WTC11 (cell line): ENCODE measurements at regions not wholly inside any gene's neighbourhood (a gene's known extent, or its start where the extent isn't known, plus 50 kb on each side); places are given as distances from the start of the nearest gene placed in this dataset.

Experiments used
- ATAC-seq: fragments of 200-7000 bp; cut with Tn5 transposase; 2 replicates; pipeline ENCODE4 v1.10.0; 2021; ENCODE audit warnings: mild to moderate bottlenecking, moderate library complexity
- CTCF ChIA-PET: fragments of 300-600 bp; sonication (Branson Sonifier 250); formaldehyde crosslinking; loops from one replicate; lab custom pipeline; 2021; ENCODE audit warnings: antibody characterized with exemption; lab: Charles Lee
- POLR2A ChIA-PET: fragments of 350-600 bp; sonication (Branson Sonifier 250); formaldehyde crosslinking; loops from one replicate; lab custom pipeline; 2021; ENCODE audit warnings: antibody characterized with exemption; lab: Charles Lee
- DNase-seq: peaks from one replicate; pipeline ENCODE4 v3.0.0; 2021; ENCODE audit warnings: low spot score
- H3K27ac Mint-ChIP-seq: 2 replicates; pipeline ENCODE4 v1.8.0; 2021; ENCODE audit warnings: mixed read lengths
- H3K27me3 Mint-ChIP-seq: 2 replicates; pipeline ENCODE4 v1.8.0; 2021; ENCODE audit warnings: low read depth, mild to moderate bottlenecking, moderate library complexity, mixed read lengths
- H3K36me3 Mint-ChIP-seq: 2 replicates; pipeline ENCODE4 v1.8.0; 2021; ENCODE audit warnings: mixed read lengths
- H3K4me1 Mint-ChIP-seq: 2 replicates; pipeline ENCODE4 v1.8.0; 2022; ENCODE audit warnings: mixed read lengths
- H3K4me3 Mint-ChIP-seq: 2 replicates; pipeline ENCODE4 v1.8.0; 2021; ENCODE audit warnings: mild to moderate bottlenecking, moderate library complexity, mixed read lengths
- H3K9me3 Mint-ChIP-seq: 2 replicates; pipeline ENCODE4 v1.8.0; 2021; ENCODE audit warnings: mixed read lengths
- GRHL2 ChIP-seq: fragments of 250-450 bp; sonication (Bioruptor Pico); IDR thresholded peaks from 2 replicates; pipeline ENCODE4 v1.8.0; 2022; ENCODE audit warnings: mild to moderate bottlenecking, moderate library complexity; ENCODE audit not compliant: insufficient replicate concordance, severe bottlenecking
- NR1H2 ChIP-seq: sonication (generic); formaldehyde crosslinking; IDR thresholded peaks from 2 replicates; pipeline ENCODE4 v1.9.0; 2021; ENCODE audit warnings: mild to moderate bottlenecking, moderate library complexity, missing genetic modification reagents
- SMAD3 ChIP-seq: sonication (generic); formaldehyde crosslinking; IDR thresholded peaks from 2 replicates; pipeline ENCODE4 v1.8.0; 2022; ENCODE audit warnings: missing genetic modification reagents, mild to moderate bottlenecking, borderline replicate concordance
- TCF7 ChIP-seq: sonication (generic); formaldehyde crosslinking; IDR thresholded peaks from 2 replicates; pipeline ENCODE4 v1.8.0; 2022; ENCODE audit warnings: mild to moderate bottlenecking, low read depth, missing genetic modification reagents, moderate library complexity
- TF ChIP-seq, protein P1 (sequence below): sonication (generic); formaldehyde crosslinking; IDR thresholded peaks from 2 replicates; pipeline ENCODE4 v1.8.1; 2023; ENCODE audit warnings: mild to moderate bottlenecking, missing genetic modification reagents
- TF ChIP-seq, protein P2 (sequence below): sonication (generic); formaldehyde crosslinking; IDR thresholded peaks from 2 replicates; pipeline ENCODE4 v1.8.0; 2022; ENCODE audit warnings: mild to moderate bottlenecking, missing genetic modification reagents
- TF ChIP-seq, protein P3 (sequence below): sonication (generic); formaldehyde crosslinking; conservative IDR thresholded peaks from 2 replicates; pipeline ENCODE4 v1.8.1; 2023; ENCODE audit warnings: mild to moderate bottlenecking, low read depth, missing genetic modification reagents, moderate library complexity
- TF ChIP-seq, protein P4 (sequence below): sonication (generic); formaldehyde crosslinking; IDR thresholded peaks from 2 replicates; pipeline ENCODE4 v1.8.0; 2023; ENCODE audit warnings: missing genetic modification reagents
- TF ChIP-seq, protein P5 (sequence below): sonication (generic); formaldehyde crosslinking; IDR thresholded peaks from 2 replicates; pipeline ENCODE4 v1.8.0; 2023; ENCODE audit warnings: missing genetic modification reagents, mild to moderate bottlenecking, borderline replicate concordance
- TF ChIP-seq, protein P6 (sequence below): sonication (generic); formaldehyde crosslinking; IDR thresholded peaks from 2 replicates; pipeline ENCODE4 v1.8.1; 2022; ENCODE audit warnings: missing genetic modification reagents, borderline replicate concordance
- TF ChIP-seq, protein P7 (sequence below): fragments of 250-450 bp; sonication (Bioruptor Pico); IDR thresholded peaks from 2 replicates; pipeline ENCODE4 v1.8.0; 2021; ENCODE audit warnings: mild to moderate bottlenecking

DNA sequence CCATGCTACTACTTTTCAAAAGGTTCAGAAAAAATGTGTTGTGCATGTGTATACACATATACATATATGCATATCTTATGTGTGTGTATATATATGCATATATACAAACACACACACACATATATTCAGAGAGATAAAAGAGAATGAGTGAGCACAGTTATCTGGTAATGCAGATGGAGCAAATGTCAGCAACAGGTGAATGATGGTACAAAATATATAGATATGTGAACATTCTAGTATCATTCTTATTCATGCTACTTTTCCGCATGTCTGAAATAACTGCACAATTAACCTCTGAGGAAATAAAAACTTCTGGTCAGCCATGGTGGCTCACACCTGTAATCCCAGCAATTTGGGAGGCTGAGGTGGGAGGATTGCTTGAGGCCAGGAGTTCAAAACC is 222.6 kb upstream of the NANOGP8 start (continued):
- TF ChIP-seq, protein P1, sequence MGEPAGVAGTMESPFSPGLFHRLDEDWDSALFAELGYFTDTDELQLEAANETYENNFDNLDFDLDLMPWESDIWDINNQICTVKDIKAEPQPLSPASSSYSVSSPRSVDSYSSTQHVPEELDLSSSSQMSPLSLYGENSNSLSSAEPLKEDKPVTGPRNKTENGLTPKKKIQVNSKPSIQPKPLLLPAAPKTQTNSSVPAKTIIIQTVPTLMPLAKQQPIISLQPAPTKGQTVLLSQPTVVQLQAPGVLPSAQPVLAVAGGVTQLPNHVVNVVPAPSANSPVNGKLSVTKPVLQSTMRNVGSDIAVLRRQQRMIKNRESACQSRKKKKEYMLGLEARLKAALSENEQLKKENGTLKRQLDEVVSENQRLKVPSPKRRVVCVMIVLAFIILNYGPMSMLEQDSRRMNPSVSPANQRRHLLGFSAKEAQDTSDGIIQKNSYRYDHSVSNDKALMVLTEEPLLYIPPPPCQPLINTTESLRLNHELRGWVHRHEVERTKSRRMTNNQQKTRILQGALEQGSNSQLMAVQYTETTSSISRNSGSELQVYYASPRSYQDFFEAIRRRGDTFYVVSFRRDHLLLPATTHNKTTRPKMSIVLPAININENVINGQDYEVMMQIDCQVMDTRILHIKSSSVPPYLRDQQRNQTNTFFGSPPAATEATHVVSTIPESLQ, result no peak
- TF ChIP-seq GRHL2 (CRISPR knock-in tag), result no peak
- TF ChIP-seq, protein P2, sequence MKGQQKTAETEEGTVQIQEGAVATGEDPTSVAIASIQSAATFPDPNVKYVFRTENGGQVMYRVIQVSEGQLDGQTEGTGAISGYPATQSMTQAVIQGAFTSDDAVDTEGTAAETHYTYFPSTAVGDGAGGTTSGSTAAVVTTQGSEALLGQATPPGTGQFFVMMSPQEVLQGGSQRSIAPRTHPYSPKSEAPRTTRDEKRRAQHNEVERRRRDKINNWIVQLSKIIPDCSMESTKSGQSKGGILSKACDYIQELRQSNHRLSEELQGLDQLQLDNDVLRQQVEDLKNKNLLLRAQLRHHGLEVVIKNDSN (CRISPR knock-in tag), result no peak

DNA sequence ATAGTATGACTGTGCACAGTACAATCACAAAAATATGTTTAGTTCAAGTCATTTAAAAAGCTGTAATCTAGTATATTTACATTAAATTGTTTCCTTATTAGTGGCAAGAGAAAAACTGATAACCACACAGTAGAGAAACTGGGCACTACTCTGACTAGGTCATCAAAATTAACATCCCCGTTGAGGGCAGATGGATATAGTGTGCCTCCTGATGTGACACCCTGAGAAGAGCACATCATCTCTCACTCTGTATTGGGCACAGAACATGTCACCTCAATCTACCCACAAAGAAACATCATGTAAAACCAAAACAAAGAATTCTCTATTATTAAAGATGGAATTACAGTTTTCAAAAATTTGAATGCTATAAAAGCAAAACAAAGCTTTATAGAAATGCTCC is 221.9 kb upstream of the NANOGP8 start:
- Mint-ChIP-seq H3K36me3 (no peaks in the 10 kb centered on the region), H3K27ac (no peak overlapping the region), H3K4me3 (no peak overlapping the region)
- DNase-seq (no peak), ATAC-seq (no peak)
- CTCF ChIA-PET, result no interaction called here
- TF ChIP-seq, protein P3, sequence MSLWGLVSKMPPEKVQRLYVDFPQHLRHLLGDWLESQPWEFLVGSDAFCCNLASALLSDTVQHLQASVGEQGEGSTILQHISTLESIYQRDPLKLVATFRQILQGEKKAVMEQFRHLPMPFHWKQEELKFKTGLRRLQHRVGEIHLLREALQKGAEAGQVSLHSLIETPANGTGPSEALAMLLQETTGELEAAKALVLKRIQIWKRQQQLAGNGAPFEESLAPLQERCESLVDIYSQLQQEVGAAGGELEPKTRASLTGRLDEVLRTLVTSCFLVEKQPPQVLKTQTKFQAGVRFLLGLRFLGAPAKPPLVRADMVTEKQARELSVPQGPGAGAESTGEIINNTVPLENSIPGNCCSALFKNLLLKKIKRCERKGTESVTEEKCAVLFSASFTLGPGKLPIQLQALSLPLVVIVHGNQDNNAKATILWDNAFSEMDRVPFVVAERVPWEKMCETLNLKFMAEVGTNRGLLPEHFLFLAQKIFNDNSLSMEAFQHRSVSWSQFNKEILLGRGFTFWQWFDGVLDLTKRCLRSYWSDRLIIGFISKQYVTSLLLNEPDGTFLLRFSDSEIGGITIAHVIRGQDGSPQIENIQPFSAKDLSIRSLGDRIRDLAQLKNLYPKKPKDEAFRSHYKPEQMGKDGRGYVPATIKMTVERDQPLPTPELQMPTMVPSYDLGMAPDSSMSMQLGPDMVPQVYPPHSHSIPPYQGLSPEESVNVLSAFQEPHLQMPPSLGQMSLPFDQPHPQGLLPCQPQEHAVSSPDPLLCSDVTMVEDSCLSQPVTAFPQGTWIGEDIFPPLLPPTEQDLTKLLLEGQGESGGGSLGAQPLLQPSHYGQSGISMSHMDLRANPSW (CRISPR knock-in tag), result no peak
- TF ChIP-seq NR1H2 (CRISPR knock-in tag) (no peak), TCF7 (CRISPR knock-in tag) (no peak), SMAD3 (CRISPR knock-in tag) (no peak)
- TF ChIP-seq, protein P4, sequence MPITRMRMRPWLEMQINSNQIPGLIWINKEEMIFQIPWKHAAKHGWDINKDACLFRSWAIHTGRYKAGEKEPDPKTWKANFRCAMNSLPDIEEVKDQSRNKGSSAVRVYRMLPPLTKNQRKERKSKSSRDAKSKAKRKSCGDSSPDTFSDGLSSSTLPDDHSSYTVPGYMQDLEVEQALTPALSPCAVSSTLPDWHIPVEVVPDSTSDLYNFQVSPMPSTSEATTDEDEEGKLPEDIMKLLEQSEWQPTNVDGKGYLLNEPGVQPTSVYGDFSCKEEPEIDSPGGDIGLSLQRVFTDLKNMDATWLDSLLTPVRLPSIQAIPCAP (CRISPR knock-in tag), result no peak
- TF ChIP-seq, protein P5, sequence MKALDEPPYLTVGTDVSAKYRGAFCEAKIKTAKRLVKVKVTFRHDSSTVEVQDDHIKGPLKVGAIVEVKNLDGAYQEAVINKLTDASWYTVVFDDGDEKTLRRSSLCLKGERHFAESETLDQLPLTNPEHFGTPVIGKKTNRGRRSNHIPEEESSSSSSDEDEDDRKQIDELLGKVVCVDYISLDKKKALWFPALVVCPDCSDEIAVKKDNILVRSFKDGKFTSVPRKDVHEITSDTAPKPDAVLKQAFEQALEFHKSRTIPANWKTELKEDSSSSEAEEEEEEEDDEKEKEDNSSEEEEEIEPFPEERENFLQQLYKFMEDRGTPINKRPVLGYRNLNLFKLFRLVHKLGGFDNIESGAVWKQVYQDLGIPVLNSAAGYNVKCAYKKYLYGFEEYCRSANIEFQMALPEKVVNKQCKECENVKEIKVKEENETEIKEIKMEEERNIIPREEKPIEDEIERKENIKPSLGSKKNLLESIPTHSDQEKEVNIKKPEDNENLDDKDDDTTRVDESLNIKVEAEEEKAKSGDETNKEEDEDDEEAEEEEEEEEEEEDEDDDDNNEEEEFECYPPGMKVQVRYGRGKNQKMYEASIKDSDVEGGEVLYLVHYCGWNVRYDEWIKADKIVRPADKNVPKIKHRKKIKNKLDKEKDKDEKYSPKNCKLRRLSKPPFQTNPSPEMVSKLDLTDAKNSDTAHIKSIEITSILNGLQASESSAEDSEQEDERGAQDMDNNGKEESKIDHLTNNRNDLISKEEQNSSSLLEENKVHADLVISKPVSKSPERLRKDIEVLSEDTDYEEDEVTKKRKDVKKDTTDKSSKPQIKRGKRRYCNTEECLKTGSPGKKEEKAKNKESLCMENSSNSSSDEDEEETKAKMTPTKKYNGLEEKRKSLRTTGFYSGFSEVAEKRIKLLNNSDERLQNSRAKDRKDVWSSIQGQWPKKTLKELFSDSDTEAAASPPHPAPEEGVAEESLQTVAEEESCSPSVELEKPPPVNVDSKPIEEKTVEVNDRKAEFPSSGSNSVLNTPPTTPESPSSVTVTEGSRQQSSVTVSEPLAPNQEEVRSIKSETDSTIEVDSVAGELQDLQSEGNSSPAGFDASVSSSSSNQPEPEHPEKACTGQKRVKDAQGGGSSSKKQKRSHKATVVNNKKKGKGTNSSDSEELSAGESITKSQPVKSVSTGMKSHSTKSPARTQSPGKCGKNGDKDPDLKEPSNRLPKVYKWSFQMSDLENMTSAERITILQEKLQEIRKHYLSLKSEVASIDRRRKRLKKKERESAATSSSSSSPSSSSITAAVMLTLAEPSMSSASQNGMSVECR (CRISPR knock-in tag), result no peak
- TF ChIP-seq, protein P6, sequence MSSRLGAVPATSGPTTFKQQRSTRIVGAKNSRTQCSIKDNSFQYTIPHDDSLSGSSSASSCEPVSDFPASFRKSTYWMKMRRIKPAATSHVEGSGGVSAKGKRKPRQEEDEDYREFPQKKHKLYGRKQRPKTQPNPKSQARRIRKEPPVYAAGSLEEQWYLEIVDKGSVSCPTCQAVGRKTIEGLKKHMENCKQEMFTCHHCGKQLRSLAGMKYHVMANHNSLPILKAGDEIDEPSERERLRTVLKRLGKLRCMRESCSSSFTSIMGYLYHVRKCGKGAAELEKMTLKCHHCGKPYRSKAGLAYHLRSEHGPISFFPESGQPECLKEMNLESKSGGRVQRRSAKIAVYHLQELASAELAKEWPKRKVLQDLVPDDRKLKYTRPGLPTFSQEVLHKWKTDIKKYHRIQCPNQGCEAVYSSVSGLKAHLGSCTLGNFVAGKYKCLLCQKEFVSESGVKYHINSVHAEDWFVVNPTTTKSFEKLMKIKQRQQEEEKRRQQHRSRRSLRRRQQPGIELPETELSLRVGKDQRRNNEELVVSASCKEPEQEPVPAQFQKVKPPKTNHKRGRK (CRISPR knock-in tag), result no peak
- TF ChIP-seq, protein P7, sequence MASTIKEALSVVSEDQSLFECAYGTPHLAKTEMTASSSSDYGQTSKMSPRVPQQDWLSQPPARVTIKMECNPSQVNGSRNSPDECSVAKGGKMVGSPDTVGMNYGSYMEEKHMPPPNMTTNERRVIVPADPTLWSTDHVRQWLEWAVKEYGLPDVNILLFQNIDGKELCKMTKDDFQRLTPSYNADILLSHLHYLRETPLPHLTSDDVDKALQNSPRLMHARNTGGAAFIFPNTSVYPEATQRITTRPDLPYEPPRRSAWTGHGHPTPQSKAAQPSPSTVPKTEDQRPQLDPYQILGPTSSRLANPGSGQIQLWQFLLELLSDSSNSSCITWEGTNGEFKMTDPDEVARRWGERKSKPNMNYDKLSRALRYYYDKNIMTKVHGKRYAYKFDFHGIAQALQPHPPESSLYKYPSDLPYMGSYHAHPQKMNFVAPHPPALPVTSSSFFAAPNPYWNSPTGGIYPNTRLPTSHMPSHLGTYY, result no peak
- TF ChIP-seq, all 79 proteins: peak for 0
- POLR2A ChIA-PET, result no interaction called here
- Mint-ChIP-seq H3K27me3 (no peaks in the 10 kb centered on the region), H3K9me3 (no peaks in the 10 kb centered on the region), H3K4me1 (peaks cover 15% of the 10 kb centered on the region)
